HCT116 (cell line): ENCODE measurements at regions not wholly inside any gene's neighbourhood (a gene's known extent, or its start where the extent isn't known, plus 50 kb on each side); places are given as distances from the start of the nearest gene placed in this dataset.

Source experiments
- EGR1 ChIP-seq: IDR thresholded peaks from 2 replicates; pipeline ENCODE4 v1.6.1; 2012; ENCODE audit warnings: low read depth
- EZH2 ChIP-seq: fragments of 200-600 bp; sonication (generic); IDR thresholded peaks from 2 replicates; pipeline ENCODE4 v1.6.1; 2017; ENCODE audit warnings: antibody characterized with exemption, mixed run types
- RAD21 ChIP-seq: IDR thresholded peaks from 2 replicates; pipeline ENCODE4 v1.6.1; 2012; ENCODE audit warnings: low read depth, mild to moderate bottlenecking
- TF ChIP-seq, protein P1 (sequence below), 3 experiments: fragments of 200-600 bp in 1 of 3; sonication (generic) in 1 of 3; IDR thresholded peaks in 2 of 3; conservative IDR thresholded peaks in 1 of 3; 2 replicates each; pipeline ENCODE4 v1.5.1; 2012 to 2017; ENCODE audit warnings: low read depth in 2 of 3, low read length in 2 of 3, antibody characterized with exemption in 1 of 3, borderline replicate concordance in 1 of 3, control low read depth in 1 of 3, mild to moderate bottlenecking in 1 of 3, mixed read lengths in 1 of 3, mixed run types in 1 of 3, moderate library complexity in 1 of 3; ENCODE audit not compliant: insufficient read depth in 1 of 3

DNA sequence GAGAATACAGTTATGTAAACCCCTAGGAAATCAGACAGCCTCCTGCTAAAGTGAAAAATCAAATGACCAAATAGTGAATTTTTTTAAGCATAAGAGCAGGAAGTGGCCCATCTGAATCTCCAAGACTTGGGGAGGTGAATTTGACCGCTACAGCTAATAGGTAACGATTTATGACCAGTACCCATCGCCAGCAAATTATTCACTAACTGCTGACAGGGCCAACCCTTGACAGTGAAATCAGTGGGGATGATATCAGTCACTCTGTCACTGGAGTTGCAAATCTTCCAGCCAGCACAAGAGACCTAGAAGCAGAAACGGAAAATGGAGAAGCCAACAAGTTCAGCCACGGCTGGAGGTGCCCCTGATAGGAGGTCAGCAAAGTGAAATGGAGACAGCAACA lies 164.3 kb upstream of the PIK3C3 start:
- TF ChIP-seq RAD21 (no peak), EGR1 (no peak), EZH2 (no peak)
- TF ChIP-seq, protein P1, sequence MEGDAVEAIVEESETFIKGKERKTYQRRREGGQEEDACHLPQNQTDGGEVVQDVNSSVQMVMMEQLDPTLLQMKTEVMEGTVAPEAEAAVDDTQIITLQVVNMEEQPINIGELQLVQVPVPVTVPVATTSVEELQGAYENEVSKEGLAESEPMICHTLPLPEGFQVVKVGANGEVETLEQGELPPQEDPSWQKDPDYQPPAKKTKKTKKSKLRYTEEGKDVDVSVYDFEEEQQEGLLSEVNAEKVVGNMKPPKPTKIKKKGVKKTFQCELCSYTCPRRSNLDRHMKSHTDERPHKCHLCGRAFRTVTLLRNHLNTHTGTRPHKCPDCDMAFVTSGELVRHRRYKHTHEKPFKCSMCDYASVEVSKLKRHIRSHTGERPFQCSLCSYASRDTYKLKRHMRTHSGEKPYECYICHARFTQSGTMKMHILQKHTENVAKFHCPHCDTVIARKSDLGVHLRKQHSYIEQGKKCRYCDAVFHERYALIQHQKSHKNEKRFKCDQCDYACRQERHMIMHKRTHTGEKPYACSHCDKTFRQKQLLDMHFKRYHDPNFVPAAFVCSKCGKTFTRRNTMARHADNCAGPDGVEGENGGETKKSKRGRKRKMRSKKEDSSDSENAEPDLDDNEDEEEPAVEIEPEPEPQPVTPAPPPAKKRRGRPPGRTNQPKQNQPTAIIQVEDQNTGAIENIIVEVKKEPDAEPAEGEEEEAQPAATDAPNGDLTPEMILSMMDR (IDR thresholded peaks at IDR 0.05 in 2 of 3, conservative IDR thresholded peaks at IDR 0.05 in 1 of 3; ENCODE audit: borderline replicate concordance in 1 of 3, insufficient read depth in 1 of 3, low read depth in 2 of 3, low read length in 2 of 3): no peak
